ENCODE measurements at regions not wholly inside any gene's neighbourhood (a gene's known extent, or its start where the extent isn't known, plus 50 kb on each side); places are given as distances from the start of the nearest gene placed in this dataset.

- ATAC-seq, result no peak
- TF ChIP-seq POLR2A (IDR thresholded peaks at IDR 0.05), result no peak
- TF ChIP-seq, protein P1, sequence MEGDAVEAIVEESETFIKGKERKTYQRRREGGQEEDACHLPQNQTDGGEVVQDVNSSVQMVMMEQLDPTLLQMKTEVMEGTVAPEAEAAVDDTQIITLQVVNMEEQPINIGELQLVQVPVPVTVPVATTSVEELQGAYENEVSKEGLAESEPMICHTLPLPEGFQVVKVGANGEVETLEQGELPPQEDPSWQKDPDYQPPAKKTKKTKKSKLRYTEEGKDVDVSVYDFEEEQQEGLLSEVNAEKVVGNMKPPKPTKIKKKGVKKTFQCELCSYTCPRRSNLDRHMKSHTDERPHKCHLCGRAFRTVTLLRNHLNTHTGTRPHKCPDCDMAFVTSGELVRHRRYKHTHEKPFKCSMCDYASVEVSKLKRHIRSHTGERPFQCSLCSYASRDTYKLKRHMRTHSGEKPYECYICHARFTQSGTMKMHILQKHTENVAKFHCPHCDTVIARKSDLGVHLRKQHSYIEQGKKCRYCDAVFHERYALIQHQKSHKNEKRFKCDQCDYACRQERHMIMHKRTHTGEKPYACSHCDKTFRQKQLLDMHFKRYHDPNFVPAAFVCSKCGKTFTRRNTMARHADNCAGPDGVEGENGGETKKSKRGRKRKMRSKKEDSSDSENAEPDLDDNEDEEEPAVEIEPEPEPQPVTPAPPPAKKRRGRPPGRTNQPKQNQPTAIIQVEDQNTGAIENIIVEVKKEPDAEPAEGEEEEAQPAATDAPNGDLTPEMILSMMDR (IDR thresholded peaks at IDR 0.05), result no peak
- intact Hi-C loops (cut with DNase I), result no loop called here
- no peak overlapping the region for H3K27ac ChIP-seq
- 52 to 73% methylated on average over 4 of the region's 4 CpGs for WGBS, 2 donors
- no peaks in the 10 kb centered on the region for H3K36me3 ChIP-seq (replicated peaks in 1 of 2; ENCODE audit: insufficient read depth in 1 of 2, low read depth in 2 of 2)
- H3K9me3 ChIP-seq, result no peaks in the 10 kb centered on the region
- H3K4me1 ChIP-seq, result no peaks in the 10 kb centered on the region
- no peaks in the 10 kb centered on the region for H3K27me3 ChIP-seq
- DNase-seq, result no peak
- H3K4me3 ChIP-seq, result no peak overlapping the region
Measured at GRCh38 chr7:46245586-46246111, 324.6 kb upstream of the IGFBP3 start.

DNA sequence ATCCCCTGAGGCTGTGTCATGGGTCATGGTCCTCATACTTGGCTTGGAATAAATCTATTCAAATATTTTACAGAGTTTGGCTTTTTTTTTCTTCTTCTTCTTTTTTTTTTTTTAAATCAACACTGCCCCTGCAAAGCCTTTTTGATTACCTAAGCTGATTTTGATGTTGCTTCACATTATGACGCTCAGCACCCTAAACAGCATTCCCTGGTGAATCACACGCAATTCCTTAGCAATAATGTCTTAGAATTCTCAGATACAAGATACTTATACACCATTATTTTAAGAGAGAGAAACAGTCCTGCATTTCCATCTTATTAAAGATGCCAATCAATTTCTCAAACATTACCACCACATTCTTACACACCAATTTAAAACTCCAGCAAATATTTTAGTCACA is 323.7 kb upstream of the IGFBP3 start:
- Histone ChIP-seq H3K9me3 (no peaks in the 10 kb centered on the region), H3K27me3 (no peaks in the 10 kb centered on the region), H3K27ac (no peak overlapping the region), H3K36me3 (replicated peaks in 1 of 2; ENCODE audit: insufficient read depth in 1 of 2, low read depth in 2 of 2) (no peaks in the 10 kb centered on the region), H3K4me1 (no peaks in the 10 kb centered on the region), H3K4me3 (no peak overlapping the region)
- DNase-seq, result no peak
- intact Hi-C loops (cut with DNase I), result no loop called here
- no peak for ATAC-seq
- TF ChIP-seq, protein P1 (IDR thresholded peaks at IDR 0.05), result no peak
- 66 to 79% methylated on average over 2 of the region's 2 CpGs for WGBS, 2 donors

GRCh38 chr7:46243406-46243805 is 322.3 kb upstream of the IGFBP3 start:
- H3K27ac ChIP-seq, result no peak overlapping the region
- WGBS, 2 donors, result 13 to 30% methylated on average over 1 of the region's 1 CpG
- ATAC-seq, result no peak
- H3K36me3 ChIP-seq (replicated peaks in 1 of 2; ENCODE audit: insufficient read depth in 1 of 2, low read depth in 2 of 2), result no peaks in the 10 kb centered on the region
- H3K27me3 ChIP-seq, result no peaks in the 10 kb centered on the region
- H3K9me3 ChIP-seq, result no peaks in the 10 kb centered on the region
- H3K4me1 ChIP-seq, result no peaks in the 10 kb centered on the region
- intact Hi-C loops (cut with DNase I), result no loop called here
- TF ChIP-seq, protein P1 (IDR thresholded peaks at IDR 0.05), result no peak
- TF ChIP-seq POLR2A (IDR thresholded peaks at IDR 0.05), result no peak
- H3K4me3 ChIP-seq, result no peak overlapping the region
- no peak for DNase-seq

DNA sequence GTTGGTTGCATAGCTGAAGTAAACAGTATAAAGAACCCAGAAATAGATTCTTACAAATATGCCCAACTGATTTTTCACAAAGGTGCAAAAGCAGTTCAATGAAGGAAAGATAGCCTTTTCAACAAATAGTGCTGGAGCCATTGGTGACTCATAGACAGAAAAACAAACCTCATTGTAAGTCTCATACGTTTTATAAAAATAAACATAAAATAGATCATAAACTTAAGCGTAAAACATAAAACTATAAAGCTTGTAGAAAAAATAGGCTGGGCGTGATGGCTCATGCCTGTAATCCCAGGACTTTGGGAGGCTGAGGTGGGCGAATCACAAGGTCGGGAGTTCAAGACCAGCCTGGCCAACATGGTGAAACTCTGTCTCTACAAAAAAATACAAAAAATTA is 318.8 kb upstream of the IGFBP3 start:
- H3K27me3 ChIP-seq, result no peaks in the 10 kb centered on the region
- no peak overlapping the region for H3K4me3 ChIP-seq
- no peak for DNase-seq
- WGBS, 2 donors, result 51 to 74% methylated on average over 5 of the region's 5 CpGs
- no peak overlapping the region for H3K27ac ChIP-seq
- TF ChIP-seq, protein P1 (IDR thresholded peaks at IDR 0.05), result no peak
- no peak for TF ChIP-seq POLR2A (IDR thresholded peaks at IDR 0.05)
- H3K9me3 ChIP-seq, result no peaks in the 10 kb centered on the region
- no peaks in the 10 kb centered on the region for H3K36me3 ChIP-seq (replicated peaks in 1 of 2; ENCODE audit: insufficient read depth in 1 of 2, low read depth in 2 of 2)
- no peaks in the 10 kb centered on the region for H3K4me1 ChIP-seq
- intact Hi-C loops (cut with DNase I), result no loop called here
- no peak for ATAC-seq

DNA sequence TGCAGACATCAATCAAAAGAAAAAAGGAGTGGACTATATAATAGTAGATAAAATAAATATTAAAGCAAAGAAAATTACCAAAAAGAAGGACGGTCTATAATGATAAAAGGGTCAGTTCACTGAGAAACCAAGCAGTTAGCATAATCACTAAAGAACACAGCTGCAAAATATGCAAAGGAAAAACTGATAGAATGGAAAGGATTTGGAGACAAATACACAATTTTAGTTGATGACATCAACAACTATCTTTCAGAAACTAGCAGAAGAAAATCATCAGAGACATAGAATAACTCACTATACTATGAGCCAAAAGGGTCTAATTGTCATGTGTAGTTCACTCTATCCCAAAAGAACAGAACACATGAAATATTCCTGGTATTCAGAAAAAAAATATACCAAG is 316.4 kb upstream of the IGFBP3 start:
- no peak overlapping the region for H3K27ac ChIP-seq
- no peaks in the 10 kb centered on the region for H3K9me3 ChIP-seq
- 51 to 61% methylated on average over 1 of the region's 1 CpG for WGBS, 2 donors
- no peaks in the 10 kb centered on the region for H3K36me3 ChIP-seq (replicated peaks in 1 of 2; ENCODE audit: insufficient read depth in 1 of 2, low read depth in 2 of 2)
- H3K4me1 ChIP-seq, result no peaks in the 10 kb centered on the region
- intact Hi-C loops (cut with DNase I), result no loop called here
- H3K27me3 ChIP-seq, result no peaks in the 10 kb centered on the region
- ATAC-seq, result no peak
- TF ChIP-seq, protein P1 (IDR thresholded peaks at IDR 0.05), result no peak
- no peak for TF ChIP-seq POLR2A (IDR thresholded peaks at IDR 0.05)
- DNase-seq, result no peak
- no peak overlapping the region for H3K4me3 ChIP-seq
